Mucosa of gallbladder (tissue), 1 donor: ENCODE measurements at regions not wholly inside any gene's neighbourhood (a gene's known extent, or its start where the extent isn't known, plus 50 kb on each side); places are given as distances from the start of the nearest gene placed in this dataset.

Source experiments
- DNase-seq: peaks from one replicate; pipeline ENCODE4 v3.0.0-alpha.2; 2020; ENCODE audit warnings: low spot score
- donor health status: DM: no; HTN: no; CAD: no.

DNA sequence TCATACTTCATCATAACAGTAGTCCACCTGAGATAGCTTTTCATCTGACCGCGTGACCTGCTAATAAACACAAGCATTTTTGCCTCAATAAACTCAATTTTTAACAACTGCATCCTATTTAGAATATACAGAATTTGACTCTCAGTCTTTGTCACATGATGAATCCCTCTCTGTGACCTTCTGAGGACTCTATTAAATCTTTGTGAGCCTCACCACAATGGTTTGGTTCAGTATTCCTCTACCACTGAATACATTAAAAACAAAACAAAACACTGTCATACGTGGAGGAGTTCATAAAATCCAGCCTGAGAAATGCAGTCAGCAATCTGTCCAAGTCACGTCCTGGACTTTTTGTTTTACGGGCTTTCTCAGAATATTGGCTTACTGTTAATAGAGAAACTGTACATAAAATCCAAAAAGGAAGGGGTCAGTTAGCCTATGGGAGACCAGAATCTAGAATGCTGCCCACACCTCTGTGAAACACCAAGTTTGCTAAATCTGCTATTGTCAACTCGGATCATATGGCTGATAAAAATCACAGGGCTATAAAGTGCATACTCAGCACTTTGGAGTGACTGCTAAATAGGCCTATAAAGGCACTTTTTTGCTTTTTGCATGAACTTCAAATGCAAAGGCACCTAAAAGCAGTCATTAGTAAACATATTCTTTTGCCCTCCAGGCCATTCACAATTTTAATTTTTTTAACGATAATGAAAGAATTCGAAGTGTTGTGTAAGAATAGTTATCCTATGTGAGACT lies 190.3 kb upstream of the HDDC2 start:
- no peak for DNase-seq

DNA sequence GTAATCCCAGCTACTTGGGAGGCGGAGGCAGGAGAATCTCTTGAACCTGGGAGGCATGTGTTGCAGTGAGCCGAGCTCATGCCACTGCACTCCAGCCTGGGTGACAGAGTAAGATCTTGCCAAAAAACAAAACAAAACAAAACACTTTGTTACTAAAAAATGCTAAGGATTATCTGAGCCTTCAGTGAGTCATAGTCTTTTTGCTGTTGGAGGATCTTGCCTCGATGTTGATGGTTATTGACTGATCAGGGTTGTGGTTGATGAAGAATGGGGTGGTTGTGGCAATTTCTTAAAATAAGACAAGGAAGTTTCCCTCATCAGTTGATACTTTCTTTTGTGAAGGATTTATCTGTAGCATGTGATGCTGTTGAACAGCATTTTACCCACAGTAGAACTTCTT lies 196.8 kb upstream of the HDDC2 start:
- DNase-seq: no peak

DNA sequence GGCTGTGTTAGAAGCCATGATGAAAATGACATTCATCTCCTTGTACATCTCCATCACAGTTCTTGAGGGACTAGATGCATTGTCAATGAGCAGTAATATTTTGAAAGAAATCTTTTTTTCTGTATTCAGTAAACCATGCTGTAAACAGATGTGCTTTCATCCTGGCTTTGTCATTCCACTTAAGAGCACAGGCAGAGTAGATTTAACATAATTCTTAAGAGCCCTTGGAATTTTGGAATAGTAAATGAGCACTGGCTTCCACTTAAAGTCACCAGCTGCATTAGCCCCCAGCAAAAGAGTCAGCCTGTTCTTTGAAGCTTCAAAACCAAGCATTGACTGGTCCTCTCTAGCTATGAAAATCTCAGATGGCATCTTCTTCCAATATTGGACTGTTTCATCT lies 197.8 kb upstream of the HDDC2 start:
- DNase-seq: no peak

DNA sequence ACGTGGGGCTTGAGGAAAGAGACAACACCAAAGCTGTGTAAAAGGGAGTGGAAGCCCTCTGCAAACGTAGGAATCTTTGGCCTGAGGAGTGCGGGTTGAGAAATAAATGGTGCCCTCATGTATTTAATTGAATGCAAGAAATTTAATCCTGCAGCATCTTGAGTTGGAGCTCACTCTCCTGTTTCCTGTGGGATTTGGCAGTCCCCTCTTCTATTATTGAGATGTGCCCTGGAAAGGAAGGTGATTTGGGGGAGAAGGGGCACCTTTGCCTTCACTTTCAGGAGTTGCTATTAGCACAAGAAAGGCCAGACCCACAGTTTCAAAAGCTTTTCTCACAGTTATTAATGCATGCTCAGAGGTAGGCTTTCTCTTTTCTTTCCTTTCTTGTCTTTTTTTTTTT lies 201.4 kb upstream of the HDDC2 start:
- no peak for DNase-seq

DNA sequence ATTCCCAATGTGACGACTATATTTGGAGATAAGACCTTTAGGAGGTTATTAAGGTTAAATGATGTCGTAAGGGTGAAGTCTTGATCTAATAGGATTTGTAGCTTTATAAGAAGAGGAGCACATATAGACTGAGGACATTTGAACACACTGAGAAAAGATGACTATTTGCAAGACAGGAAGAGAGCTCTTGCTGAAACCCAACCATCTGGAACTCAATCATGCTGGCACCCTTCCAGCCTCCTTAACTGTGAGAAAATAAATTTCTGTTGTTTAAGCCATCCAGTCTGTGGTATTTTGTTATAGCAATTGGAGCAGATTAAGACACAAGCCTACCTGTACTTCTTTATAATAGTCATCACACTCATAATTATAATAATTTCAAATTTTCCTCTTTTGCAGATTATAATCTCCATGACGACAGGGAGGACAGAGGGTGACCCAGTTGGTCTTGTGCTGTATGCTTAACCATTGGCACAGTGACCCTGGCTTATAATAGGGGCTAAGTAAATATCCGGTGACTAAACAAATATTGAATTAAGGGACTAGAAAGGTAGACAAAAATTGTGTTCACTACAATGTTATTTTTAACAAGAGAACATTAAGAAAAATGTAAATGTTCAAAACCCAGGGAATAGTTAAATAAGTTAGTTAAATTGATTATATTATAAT lies 206.4 kb upstream of the HDDC2 start:
- no peak for DNase-seq

DNA sequence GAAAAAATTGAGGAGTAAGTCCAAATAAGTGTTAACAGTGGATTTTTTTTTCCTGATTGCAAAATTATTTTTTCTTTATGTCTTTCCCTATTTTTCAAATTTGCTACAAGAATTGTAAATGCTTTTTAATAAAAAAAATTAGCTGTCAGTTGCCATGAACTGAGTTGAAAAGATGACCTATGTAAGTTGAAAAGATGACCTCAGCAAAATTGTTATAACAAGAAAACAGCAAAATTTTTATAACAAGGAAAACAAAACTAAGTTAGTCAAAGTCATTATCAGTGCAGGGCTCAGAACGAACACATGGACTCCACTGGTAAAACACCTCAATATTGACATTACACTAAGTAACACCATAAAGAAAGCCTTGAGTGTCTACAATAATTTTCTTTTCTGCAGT lies 207.0 kb upstream of the HDDC2 start:
- no peak for DNase-seq

DNA sequence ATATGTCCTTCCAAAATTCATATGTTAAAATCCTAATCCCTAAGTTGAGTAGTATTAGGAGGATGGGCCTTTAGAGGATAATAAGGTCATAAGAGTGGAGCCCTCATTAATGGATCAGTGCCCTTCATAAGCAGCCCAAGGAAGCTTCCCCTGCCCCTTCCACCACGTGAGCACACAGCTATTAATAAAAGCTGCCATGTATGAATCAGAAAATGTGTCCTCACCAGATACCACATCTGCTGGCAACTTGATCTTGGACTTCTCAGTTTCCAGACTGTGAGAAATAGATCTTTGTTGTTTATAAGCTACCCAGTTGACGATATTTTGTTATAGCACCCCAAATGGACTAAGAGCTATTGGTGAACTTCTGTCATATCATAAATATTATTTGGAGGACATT lies 207.7 kb upstream of the HDDC2 start:
- no peak for DNase-seq

DNA sequence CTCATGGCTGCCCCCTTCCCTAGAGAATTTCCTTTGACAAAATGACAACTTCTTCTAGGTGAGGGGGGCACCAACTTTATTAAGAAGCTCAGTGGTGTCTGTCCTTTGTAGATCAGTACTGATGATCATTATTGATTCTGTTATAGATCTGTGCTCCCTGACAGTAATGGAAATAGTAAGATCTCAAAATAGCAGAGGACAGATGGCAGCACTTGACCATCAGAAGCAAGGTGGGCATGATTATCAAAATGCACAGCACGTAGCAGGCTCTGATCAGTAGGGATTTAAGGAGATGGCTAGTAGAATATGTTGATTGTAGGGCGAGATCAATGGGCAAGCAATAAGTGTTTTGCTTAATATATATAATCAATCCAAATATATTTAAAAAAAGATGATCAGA lies 208.6 kb upstream of the HDDC2 start:
- no peak for DNase-seq

DNA sequence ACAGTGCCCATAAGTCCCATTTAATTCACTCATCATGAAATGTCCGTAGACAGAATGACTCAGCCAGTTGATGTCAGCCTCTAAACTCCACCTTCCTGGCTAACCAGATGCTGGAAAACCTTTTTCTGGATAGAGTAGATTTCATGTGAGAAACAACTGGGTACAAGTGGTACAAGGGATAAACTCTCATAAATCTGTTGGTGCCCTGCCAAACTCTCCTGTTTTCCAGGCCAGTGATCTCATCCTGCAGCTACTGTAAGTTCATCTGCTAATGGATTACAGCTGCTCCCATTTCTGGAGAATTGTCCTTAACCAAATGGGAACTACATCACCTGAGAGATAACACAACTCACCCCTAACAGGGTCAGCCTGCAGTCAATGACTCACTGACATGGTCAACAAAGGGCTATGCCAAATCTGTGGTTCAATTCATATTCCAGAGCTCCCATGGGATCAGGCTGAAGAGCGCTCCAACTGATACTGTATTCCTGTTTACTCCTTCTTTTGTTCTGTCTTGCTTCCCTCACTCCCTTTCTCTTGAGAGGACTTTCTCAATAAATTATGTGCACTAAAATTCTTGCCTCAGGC lies 210.1 kb upstream of the HDDC2 start:
- DNase-seq: no peak

DNA sequence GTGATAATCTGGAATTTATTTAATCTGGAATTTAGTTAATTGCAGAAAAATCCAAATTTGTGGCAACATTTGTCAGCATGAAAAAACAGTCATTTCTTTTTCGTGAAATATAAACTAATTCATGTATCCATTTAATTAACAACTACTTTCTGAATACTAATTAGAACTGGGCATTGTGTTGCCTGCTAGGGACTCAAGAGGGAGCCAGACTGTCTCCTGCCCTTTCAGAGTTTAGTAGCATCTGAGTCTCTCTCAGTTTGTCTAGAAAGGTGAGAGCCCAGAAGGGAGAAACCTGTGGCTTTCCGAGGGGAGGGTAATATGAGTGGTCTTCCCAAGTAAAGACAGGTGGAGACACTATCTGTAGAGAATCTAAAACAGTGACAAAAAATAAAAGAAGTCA lies 210.9 kb upstream of the HDDC2 start:
- no peak for DNase-seq

DNA sequence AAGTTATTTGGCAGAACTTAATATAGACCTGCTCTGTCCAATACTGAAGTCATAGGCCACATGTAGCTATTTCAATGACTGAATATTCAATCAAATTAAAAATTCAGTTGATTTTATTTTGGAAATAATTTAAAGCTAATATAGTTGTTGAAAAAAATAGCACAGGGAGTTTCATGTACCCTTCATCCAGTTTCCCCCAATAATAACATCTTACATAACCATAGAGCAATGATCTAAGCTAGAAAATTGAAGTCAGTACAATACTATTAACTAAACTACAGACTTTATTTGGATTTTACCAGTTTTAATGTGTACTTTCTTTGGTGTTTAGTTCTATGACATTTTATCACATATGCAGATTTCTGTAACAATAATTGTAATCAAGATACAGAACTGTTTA lies 212.2 kb upstream of the HDDC2 start:
- DNase-seq: no peak

DNA sequence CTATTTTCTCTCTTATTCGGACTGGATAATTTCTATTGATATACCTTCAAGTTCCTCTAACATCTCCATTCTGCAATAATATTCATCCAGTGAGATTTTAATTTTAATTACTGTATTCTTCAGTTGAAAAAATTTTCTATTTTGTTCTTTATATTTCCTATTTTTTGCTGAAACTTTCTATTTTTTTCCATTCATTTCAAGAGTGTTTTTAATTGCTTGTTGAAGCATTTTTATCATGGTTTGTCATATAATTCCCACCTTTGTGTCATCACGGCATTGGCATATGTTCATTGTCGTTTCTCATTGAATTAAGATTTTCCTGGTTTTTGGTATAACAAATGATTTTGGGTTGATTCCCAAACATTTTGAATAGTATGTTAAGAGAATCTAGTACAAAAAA lies 214.9 kb upstream of the HDDC2 start:
- DNase-seq: no peak

DNA sequence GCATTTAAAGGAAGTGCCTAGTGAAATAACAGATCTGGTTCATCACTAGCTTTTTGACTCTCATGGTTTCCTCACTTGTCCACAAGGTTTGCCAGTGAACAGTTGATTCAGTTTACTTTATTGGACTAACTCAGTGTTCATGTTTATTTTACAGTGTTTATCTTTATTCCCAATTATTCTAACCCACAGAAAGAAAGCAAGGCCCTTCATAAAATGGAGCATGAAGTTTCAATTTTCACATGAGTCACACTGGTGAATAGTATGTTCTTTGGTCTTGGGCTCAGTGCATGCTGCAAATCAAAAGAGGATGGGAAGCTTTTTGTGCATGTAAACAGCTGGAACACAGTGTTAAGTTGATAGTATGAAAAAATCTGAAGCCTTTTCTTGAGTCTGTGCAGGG lies 217.6 kb upstream of the HDDC2 start:
- no peak for DNase-seq

DNA sequence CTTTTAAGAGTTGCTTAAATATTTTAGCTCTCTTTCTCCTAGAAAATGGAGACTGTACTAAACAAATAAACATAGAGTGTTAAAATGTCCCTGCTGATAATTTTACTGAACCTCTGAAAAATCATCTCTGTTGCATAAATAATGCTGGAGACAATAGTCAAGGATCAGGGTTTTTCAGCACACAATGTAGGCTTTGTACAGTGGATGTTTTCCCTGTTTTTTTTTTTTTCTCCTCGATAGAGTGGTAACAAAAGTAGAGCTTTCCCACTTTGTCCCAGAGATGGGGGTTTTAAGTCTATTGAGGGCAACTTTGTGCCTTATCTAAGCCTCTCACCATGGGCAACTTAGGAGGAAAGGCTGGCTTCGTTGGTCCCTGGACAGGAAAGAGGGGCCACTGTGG lies 222.6 kb upstream of the HDDC2 start:
- DNase-seq: no peak

DNA sequence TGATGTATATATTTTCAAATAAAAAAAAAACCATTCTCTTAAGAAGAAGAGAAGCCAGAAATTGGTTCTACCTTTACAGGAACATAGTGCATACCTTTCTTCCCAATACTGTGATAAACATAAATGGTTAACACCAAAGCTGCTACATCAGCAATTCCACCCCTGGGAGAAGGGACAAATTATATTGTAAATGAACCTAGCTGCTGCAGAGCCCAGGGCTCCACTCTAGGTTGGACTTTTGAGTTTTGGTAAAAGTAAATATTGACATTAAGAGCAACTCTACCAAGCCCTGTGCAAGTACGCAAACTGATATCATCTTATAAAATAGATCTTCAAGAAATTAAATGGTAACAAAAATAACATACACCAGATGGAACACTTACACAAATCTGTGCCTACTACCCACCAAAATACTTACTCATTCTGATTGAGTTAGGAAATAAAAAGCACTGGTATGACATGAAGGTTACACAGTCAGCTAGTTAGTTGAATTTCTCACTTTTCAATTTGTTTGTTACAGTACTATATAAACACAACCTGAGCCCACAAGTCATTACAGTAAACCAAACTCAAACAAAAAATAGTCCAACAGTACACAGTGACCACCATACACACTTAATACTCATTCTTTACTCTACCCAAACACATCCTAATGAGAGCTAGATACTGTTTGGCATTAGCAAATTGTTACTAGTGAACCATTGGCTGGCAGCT lies 223.3 kb upstream of the HEY2 start:
- DNase-seq: no peak

DNA sequence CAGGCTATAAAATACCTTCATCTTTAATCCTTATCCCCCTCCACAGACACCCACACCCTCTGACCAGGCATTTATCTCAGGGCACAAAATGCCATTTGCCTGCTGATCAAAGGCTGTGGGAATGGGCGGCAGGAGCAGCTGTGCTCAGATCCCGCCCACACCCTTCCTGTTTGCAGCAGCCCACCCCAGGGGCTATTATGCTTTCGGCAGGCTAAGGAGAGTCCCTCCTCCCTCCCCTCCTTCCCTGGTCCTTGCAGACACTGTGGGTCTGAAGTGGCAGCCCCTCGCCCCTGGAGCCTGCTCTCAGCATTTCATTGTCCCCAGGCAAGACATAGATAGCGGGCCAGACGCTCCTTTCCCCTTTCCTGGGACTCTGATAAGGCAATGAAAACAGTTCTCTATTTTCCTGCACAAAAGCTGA lies 220.8 kb upstream of the HEY2 start:
- no peak for DNase-seq

DNA sequence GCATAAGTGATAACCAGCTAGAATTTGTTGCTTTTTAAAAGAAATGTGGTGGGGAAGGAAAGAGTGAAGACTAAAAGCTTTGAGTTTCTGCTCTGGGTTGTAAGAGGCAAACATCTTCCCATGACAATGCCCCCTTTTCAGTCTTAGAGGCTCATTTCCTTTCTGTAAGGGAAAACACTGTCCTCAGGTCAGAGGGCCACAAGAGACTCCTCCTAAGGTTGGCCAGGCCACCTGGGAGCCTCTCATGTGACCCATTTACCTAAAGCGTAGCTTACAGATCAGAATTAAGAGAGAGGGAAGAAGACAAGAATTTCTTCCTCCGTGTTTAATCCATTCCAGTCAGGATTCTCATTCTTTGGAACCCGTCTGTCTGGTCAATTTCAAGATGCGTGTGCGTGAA lies 220.4 kb upstream of the HEY2 start:
- DNase-seq: no peak

DNA sequence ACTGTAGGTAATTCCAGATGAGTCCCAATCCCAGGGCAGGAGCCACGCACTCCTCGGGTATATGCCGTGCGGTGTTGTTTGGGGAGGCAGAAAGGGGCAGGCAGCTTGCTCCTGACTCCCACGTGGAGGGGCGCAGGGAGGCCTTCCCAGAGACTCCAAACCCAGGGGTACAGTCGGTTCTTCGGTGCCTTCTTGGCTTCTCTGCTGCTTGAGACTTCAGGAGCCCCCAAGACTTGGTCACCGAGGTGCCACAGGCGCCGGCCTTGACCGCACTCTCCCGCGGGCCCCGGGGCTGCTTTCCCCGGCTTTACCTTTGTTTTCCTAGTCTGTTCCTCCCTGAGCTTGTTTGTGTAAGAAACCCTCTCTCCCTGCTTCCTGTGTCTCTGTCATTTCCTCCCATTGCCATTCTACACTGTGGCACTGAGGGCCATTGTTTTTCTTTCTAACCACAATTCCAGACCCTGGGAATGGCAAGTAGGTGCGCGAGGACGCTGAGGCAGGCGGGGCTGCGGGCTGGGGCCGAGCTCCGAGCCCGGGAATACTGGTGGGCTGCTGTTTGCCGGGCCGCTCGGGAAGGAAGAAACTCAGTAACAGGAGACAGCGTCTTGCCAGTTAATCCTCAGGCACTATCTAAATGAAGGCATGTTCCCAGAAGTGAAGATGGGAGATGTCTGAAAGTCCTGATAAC lies 215.6 kb upstream of the HEY2 start:
- no peak for DNase-seq

DNA sequence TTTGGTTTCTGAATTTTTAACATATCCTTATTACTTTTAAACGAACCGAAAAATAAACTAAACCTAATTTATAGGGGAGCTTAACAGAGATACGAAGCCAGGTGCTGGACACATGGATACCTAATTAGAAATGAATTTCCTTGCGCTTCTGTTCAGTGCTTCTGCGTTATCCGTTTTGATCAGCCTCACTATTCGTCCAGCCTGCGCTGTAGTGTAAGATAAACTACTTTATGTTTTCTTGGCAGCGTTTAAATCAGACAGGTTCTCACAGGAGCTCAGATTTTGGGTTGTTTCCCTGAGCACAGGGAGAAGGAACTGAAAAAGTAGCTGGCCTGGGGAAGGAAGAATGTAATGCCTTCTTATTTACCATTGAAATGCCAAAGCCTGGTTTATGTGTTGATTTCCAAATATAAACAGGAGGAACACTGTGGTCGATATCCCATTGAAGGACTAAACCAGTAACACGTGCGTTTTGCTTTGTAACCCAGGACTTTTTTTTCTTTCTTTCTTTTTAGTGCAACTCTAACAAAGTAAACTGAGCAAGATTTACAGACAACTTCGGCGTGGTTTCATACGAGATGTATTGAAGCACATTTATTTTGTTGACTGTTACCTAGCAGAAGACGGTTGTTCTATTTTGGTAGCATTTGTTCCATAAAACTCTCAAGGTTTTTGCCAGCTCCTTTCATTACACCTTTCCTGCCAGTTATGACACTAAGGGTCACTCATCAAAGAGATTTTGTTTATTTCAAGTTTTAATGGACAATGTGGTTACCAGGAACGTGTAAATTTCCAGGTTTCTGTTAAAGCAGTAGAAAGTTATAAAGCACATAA lies 214.8 kb upstream of the HEY2 start:
- no peak for DNase-seq

DNA sequence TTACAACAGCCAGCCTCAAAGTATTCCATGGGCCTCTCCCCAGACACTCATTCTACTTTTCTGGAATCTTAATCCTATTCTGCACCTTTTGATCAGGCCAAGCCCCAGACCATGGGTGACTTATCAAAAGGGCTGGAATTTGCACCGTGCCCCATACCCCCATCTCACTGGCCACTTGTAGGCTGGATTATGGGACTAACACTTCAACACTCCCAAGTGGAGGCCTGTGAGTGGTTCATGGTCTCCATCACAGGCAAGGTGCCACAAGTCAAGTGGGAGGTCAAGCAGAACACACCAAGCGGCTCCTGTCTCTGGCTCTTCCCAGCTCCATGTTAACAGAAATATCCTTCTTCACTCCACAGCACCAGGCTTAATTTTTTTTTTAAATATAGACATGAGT lies 212.3 kb upstream of the HEY2 start:
- no peak for DNase-seq

DNA sequence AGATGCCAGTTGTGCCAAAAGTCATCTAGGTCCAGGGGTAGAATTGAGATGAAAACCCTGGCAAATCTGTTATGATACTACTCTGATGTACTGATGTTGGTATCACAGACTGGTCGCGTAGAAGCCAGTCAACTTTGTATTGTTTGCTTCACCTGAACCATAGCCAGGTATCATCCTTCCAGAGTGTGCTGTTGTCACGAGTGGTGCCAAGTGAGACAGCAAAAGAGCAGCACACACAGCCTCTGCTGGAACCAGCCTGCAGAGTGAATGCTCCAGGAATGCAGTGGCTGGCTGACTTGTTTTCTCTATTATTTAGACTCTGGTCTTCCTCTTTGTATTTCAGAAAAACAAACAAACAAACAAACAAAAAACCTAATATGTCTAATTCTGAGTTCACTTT lies 209.5 kb upstream of the HEY2 start:
- DNase-seq: no peak
